ENCODE measurements at regions not wholly inside any gene's neighbourhood (a gene's known extent, or its start where the extent isn't known, plus 50 kb on each side); places are given as distances from the start of the nearest gene placed in this dataset.
"Not testable (repeated sequence)": the region's sequence is repeated elsewhere in the genome, so short reads cannot be mapped to it uniquely, and the experiment has no call there.

GRCh38 chr13:47873319-47873718, 127.8 kb downstream of the SUCLA2 start:
- H3K4me1 Mint-ChIP-seq; H4K20me1 ChIP-seq (ENCODE audit: control insufficient read depth, insufficient read depth, low read length, poor library complexity, severe bottlenecking); POLR2A ChIA-PET; H3K4me1 ChIP-seq (ENCODE audit: control insufficient read depth in 2 of 2, insufficient read depth in 2 of 2, low read length in 2 of 2); H3K27ac Mint-ChIP-seq; ATAC-seq (ENCODE audit: low read depth); H3K4me3 Mint-ChIP-seq; H3K36me3 ChIP-seq (replicated peaks in 1 of 2; ENCODE audit: control extremely low read depth in 1 of 2, control insufficient read depth in 1 of 2, extremely low read depth in 1 of 2, insufficient read depth in 2 of 2, low read length in 1 of 2); intact Hi-C loops (cut with micrococcal nuclease); H3K79me2 ChIP-seq (ENCODE audit: control insufficient read depth, insufficient read depth, low read length); H3K27ac ChIP-seq (ENCODE audit: low read length in 2 of 2); H3K27me3 ChIP-seq (replicated peaks in 1 of 4; ENCODE audit: control extremely low read depth in 1 of 4, control insufficient read depth in 3 of 4, insufficient read depth in 4 of 4, low read length in 3 of 4); H3K9ac ChIP-seq (ENCODE audit: low read length); H3K4me2 ChIP-seq (replicated peaks; ENCODE audit: low read depth, low read length, poor library complexity, severe bottlenecking); H3K4me3 ChIP-seq (ENCODE audit: control extremely low read depth in 1 of 5, extremely low read depth in 1 of 5, insufficient read depth in 1 of 5, low read depth in 2 of 5, low read length in 4 of 5); H2AFZ ChIP-seq (ENCODE audit: insufficient read depth, low read depth, low read length, poor library complexity, severe bottlenecking); DNase-seq; CTCF ChIA-PET; H3K27me3 Mint-ChIP-seq: not testable (repeated sequence)
- peaks cover 11% of the 10 kb centered on the region for H3K9me3 Mint-ChIP-seq (ENCODE audit: insufficient read depth)
- 80% methylated on average over 1 of the region's 1 CpG for WGBS (ENCODE audit: insufficient coverage)
- H3K9me3 ChIP-seq (ENCODE audit: control extremely low read depth in 1 of 3, control insufficient read depth in 2 of 3, insufficient read depth in 1 of 3, low read length in 2 of 3): peaks cover 0 to 20% (median 7%) of the 10 kb centered on the region in 3 donors

- peaks cover 0 to 15% (median 7%) of the 10 kb centered on the region in 3 donors for H3K9me3 ChIP-seq (ENCODE audit: control extremely low read depth in 1 of 3, control insufficient read depth in 2 of 3, insufficient read depth in 1 of 3, low read length in 2 of 3)
- peaks cover 2% of the 10 kb centered on the region for H3K4me1 Mint-ChIP-seq
- H3K9me3 Mint-ChIP-seq (ENCODE audit: insufficient read depth): peaks cover 11% of the 10 kb centered on the region
- H3K4me2 ChIP-seq (replicated peaks; ENCODE audit: low read depth, low read length, poor library complexity, severe bottlenecking): no peak overlapping the region
- DNase-seq: no peak
- no peaks in the 10 kb centered on the region for H3K4me1 ChIP-seq (ENCODE audit: control insufficient read depth in 2 of 2, insufficient read depth in 2 of 2, low read length in 2 of 2)
- H3K79me2 ChIP-seq (ENCODE audit: control insufficient read depth, insufficient read depth, low read length): no peaks in the 10 kb centered on the region
- CTCF ChIA-PET: no interaction called here
- no peak for TF ChIP-seq CTCF (IDR thresholded peaks at IDR 0.05)
- no peak overlapping the region for H3K4me3 ChIP-seq (ENCODE audit: control extremely low read depth in 1 of 5, extremely low read depth in 1 of 5, insufficient read depth in 1 of 5, low read depth in 2 of 5, low read length in 4 of 5)
- no peak for ATAC-seq (ENCODE audit: low read depth)
- H3K27ac ChIP-seq (ENCODE audit: low read length in 2 of 2): no peak overlapping the region
- H3K36me3 ChIP-seq (replicated peaks in 1 of 2; ENCODE audit: control extremely low read depth in 1 of 2, control insufficient read depth in 1 of 2, extremely low read depth in 1 of 2, insufficient read depth in 2 of 2, low read length in 1 of 2): no peaks in the 10 kb centered on the region
- no peak overlapping the region for H3K9ac ChIP-seq (ENCODE audit: low read length)
- no peak overlapping the region for H3K4me3 Mint-ChIP-seq
- H3K27me3 ChIP-seq (replicated peaks in 1 of 4; ENCODE audit: control extremely low read depth in 1 of 4, control insufficient read depth in 3 of 4, insufficient read depth in 4 of 4, low read length in 3 of 4): no peaks in the 10 kb centered on the region
- POLR2A ChIA-PET: no interaction called here
- H2AFZ ChIP-seq (ENCODE audit: insufficient read depth, low read depth, low read length, poor library complexity, severe bottlenecking): no peak overlapping the region
- H4K20me1 ChIP-seq (ENCODE audit: control insufficient read depth, insufficient read depth, low read length, poor library complexity, severe bottlenecking): no peaks in the 10 kb centered on the region
- peaks cover 3% of the 10 kb centered on the region for H3K27me3 Mint-ChIP-seq
- intact Hi-C loops (cut with micrococcal nuclease): no loop called here
- no peak overlapping the region for H3K27ac Mint-ChIP-seq
Observed at GRCh38 chr13:47869776-47870175, 131.3 kb downstream of the SUCLA2 start.

Measured in B cell (primary cell).